Kidney (tissue), 13 donors: ENCODE measurements at regions not wholly inside any gene's neighbourhood (a gene's known extent, or its start where the extent isn't known, plus 50 kb on each side); places are given as distances from the start of the nearest gene placed in this dataset.
A peak's percentile ranks its signal among the peaks of the same experiment; 100 is the strongest.

ENCODE experiments used
- DNase-seq, 5 donors: peaks; one replicate each; pipeline ENCODE4 v3.0.0-alpha.2; 2013 to 2020
- FAIRE-seq: peaks from 2 replicates; lab custom pipeline; 2012; peaks lifted over from hg19 to GRCh38; lab: Jason Lieb, UNC
- H3K27ac ChIP-seq, 2 donors: one replicate each; pipeline ENCODE4 v1.7.0; 2013; ENCODE audit warnings: low read depth in 2 of 2, low read length in 2 of 2, inconsistent platforms in 1 of 2
- H3K27me3 ChIP-seq: one replicate; pipeline ENCODE4 v1.7.1; 2013; ENCODE audit warnings: low read length, inconsistent platforms; ENCODE audit not compliant: control insufficient read depth, insufficient read depth
- H3K36me3 ChIP-seq, 3 donors: one replicate each; pipeline versions ENCODE4 v1.7.0 to v1.7.1; 2013; ENCODE audit warnings: low read length in 3 of 3, control low read depth in 1 of 3, inconsistent platforms in 1 of 3; ENCODE audit not compliant: insufficient read depth in 3 of 3, control insufficient read depth in 2 of 3
- H3K4me1 ChIP-seq, 3 donors: one replicate each; pipeline versions ENCODE4 v1.7.0 to v1.7.1; 2013; ENCODE audit warnings: low read length in 3 of 3, inconsistent platforms in 1 of 3, low read depth in 1 of 3; ENCODE audit not compliant: control insufficient read depth in 2 of 3, insufficient read depth in 2 of 3
- H3K4me3 ChIP-seq, 3 donors: one replicate each; pipeline versions ENCODE4 v1.7.0 to v1.8.1; 2013; ENCODE audit warnings: low read length in 3 of 3, control low read depth in 1 of 3, inconsistent platforms in 1 of 3
- H3K9ac ChIP-seq, 3 donors: one replicate each; pipeline versions ENCODE4 v1.7.0 to v1.7.1; 2013; ENCODE audit warnings: low read length in 3 of 3, control low read depth in 1 of 3, inconsistent platforms in 1 of 3
- H3K9me3 ChIP-seq, 3 donors: one replicate each; pipeline versions ENCODE4 v1.7.0 to v1.7.1; 2013; ENCODE audit warnings: low read length in 3 of 3, control low read depth in 1 of 3, inconsistent platforms in 1 of 3; ENCODE audit not compliant: control insufficient read depth in 2 of 3, insufficient read depth in 1 of 3
- CTCF ChIP-seq: IDR thresholded peaks from 3 replicates; pipeline ENCODE4 v1.5.1; 2012; ENCODE audit warnings: mild to moderate bottlenecking, moderate library complexity, borderline replicate concordance; ENCODE audit not compliant: insufficient read depth; ENCODE audit errors: extremely low read depth
- intact Hi-C: fragments of 100-400 bp; cut with DNase I; formaldehyde crosslinking; loops from one replicate; pipeline ENCODE4 v1.11.1; 2022
- donor health status: control.
- donor health status: control.
- donor health status: control.
- donor health status: control.
- donor health status: control.
- donor health status: DM: yes; HTN: yes; CAD: no.
- donor health status: Normal renal cell carcinoma (clear cell type).

GRCh38 chr12:94872007-94872653, 131.4 kb downstream of the NDUFA12 start:
- Histone ChIP-seq H3K4me3 (peak overlapping the region in 1 of 3 donors; percentile 47), H3K27ac (peak overlapping the region; percentile 20 to 40), H3K9me3 (no peaks in the 10 kb centered on the region), H3K27me3 (peaks cover 21% of the 10 kb centered on the region), H3K36me3 (no peaks in the 10 kb centered on the region), H3K4me1 (peaks cover 0 to 3% (median 0%) of the 10 kb centered on the region in 3 donors), H3K9ac (no peak overlapping the region)
- DNase-seq (peak in 2 of 5 donors; percentile 34 to 70), FAIRE-seq (no peak)
- intact Hi-C loops = no loop called here
- TF ChIP-seq CTCF = no peak

- H3K9me3 ChIP-seq = no peaks in the 10 kb centered on the region
- peaks cover 18% of the 10 kb centered on the region for H3K27me3 ChIP-seq
- no peak overlapping the region for H3K9ac ChIP-seq
- H3K27ac ChIP-seq = no peak overlapping the region
- no peaks in the 10 kb centered on the region for H3K36me3 ChIP-seq
- no peak for DNase-seq
- H3K4me1 ChIP-seq = peaks cover 0 to 3% (median 3%) of the 10 kb centered on the region in 3 donors
- intact Hi-C loops = no loop called here
- no peak for FAIRE-seq
- no peak for TF ChIP-seq CTCF
- H3K4me3 ChIP-seq = no peak overlapping the region
Measured at GRCh38 chr12:94870511-94870910, 133.0 kb downstream of the NDUFA12 start.

GRCh38 chr12:94868161-94868560, 135.3 kb downstream of the NDUFA12 start:
- FAIRE-seq = no peak

More at GRCh38 chr12:94868161-94868560, 135.3 kb downstream of the NDUFA12 start:
- intact Hi-C loops = no loop called here
- no peaks in the 10 kb centered on the region for H3K36me3 ChIP-seq
- no peak overlapping the region for H3K4me3 ChIP-seq
- DNase-seq = peak in 3 of 5 donors; percentile 30 to 70 (median 70)
- peaks cover 8% of the 10 kb centered on the region for H3K27me3 ChIP-seq
- no peak overlapping the region for H3K9ac ChIP-seq
- H3K4me1 ChIP-seq = peaks cover 0 to 3% (median 0%) of the 10 kb centered on the region in 3 donors
- no peaks in the 10 kb centered on the region for H3K9me3 ChIP-seq
- no peak for TF ChIP-seq CTCF
- peak overlapping the region in 1 of 2 donors; percentile 34 for H3K27ac ChIP-seq
